Right atrium auricular region (tissue), 2 donors: ENCODE measurements at regions not wholly inside any gene's neighbourhood (a gene's known extent, or its start where the extent isn't known, plus 50 kb on each side); places are given as distances from the start of the nearest gene placed in this dataset.

ENCODE experiments used
- DNase-seq: peaks from one replicate; pipeline ENCODE4 v3.0.0-alpha.2; 2019; ENCODE audit warnings: low spot score
- H3K27ac ChIP-seq, 2 donors: fragments of 200-600 bp; sonication (generic); 1 replicate in 1 of 2; 2 replicates in 1 of 2; pipeline ENCODE4 v1.5.1; 2016 to 2019
- H3K27me3 ChIP-seq, 2 donors: fragments of 200-600 bp; sonication (generic); one replicate each; pipeline versions ENCODE4 v1.5.1 to v1.6.0; 2017 to 2019
- H3K36me3 ChIP-seq: fragments of 200-600 bp; sonication (generic); one replicate; pipeline ENCODE4 v1.5.1; 2016
- H3K4me1 ChIP-seq, 2 donors: fragments of 200-600 bp; sonication (generic); one replicate each; pipeline versions ENCODE4 v1.5.1 to v1.6.0; 2017 to 2019
- H3K4me3 ChIP-seq, 2 donors: fragments of 200-600 bp; sonication (generic); 1 replicate in 1 of 2; 2 replicates in 1 of 2; pipeline ENCODE4 v1.5.1; 2017 to 2019; ENCODE audit warnings: mild to moderate bottlenecking in 1 of 2, moderate library complexity in 1 of 2
- H3K9me3 ChIP-seq, 2 donors: fragments of 200-600 bp; sonication (generic); one replicate each; pipeline ENCODE4 v1.5.1; 2019
- TF ChIP-seq, protein P1 (sequence below), 2 donors: fragments of 200-600 bp; sonication (generic); IDR thresholded peaks; one replicate each; pipeline ENCODE4 v1.5.1; 2019; ENCODE audit warnings: antibody characterized with exemption in 2 of 2

- no peak overlapping the region for H3K4me3 ChIP-seq
- no peaks in the 10 kb centered on the region for H3K27me3 ChIP-seq
Measured at GRCh38 chr4:180832073-180832472, 1411.1 kb upstream of the TENM3 start.

DNA sequence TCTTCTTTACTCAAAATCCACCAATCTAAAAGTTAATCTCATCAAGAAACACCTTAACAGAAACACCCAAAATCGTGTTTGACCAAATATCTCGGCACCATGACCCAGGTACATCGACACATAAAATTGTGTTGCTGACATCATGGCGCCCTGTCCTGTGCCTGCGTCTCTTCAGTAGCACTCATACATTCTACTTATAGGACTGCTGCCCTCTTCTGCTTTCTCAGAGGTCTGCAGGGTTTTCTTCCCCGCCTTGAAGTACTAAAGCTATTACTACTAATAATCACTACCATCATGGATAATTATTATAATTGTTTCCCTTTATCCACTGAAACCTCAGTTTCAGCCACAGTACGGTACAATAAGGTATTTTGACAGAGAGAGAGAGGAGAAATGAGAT, 1403.1 kb upstream of the TENM3 start:
- Histone ChIP-seq H3K27me3 (no peaks in the 10 kb centered on the region), H3K27ac (no peak overlapping the region), H3K4me3 (no peak overlapping the region), H3K36me3 (no peaks in the 10 kb centered on the region), H3K9me3 (no peaks in the 10 kb centered on the region), H3K4me1 (no peaks in the 10 kb centered on the region)
- no peak for DNase-seq
- TF ChIP-seq, protein P1, sequence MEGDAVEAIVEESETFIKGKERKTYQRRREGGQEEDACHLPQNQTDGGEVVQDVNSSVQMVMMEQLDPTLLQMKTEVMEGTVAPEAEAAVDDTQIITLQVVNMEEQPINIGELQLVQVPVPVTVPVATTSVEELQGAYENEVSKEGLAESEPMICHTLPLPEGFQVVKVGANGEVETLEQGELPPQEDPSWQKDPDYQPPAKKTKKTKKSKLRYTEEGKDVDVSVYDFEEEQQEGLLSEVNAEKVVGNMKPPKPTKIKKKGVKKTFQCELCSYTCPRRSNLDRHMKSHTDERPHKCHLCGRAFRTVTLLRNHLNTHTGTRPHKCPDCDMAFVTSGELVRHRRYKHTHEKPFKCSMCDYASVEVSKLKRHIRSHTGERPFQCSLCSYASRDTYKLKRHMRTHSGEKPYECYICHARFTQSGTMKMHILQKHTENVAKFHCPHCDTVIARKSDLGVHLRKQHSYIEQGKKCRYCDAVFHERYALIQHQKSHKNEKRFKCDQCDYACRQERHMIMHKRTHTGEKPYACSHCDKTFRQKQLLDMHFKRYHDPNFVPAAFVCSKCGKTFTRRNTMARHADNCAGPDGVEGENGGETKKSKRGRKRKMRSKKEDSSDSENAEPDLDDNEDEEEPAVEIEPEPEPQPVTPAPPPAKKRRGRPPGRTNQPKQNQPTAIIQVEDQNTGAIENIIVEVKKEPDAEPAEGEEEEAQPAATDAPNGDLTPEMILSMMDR (IDR thresholded peaks at IDR 0.05): no peak

More at GRCh38 chr4:180832073-180832472, 1411.1 kb upstream of the TENM3 start:
- Histone ChIP-seq H3K36me3 (no peaks in the 10 kb centered on the region), H3K9me3 (no peaks in the 10 kb centered on the region), H3K4me1 (no peaks in the 10 kb centered on the region), H3K27ac (no peak overlapping the region)
- TF ChIP-seq, protein P1 (IDR thresholded peaks at IDR 0.05): no peak
- no peak for DNase-seq

GRCh38 chr4:180850318-180850940, 1392.8 kb upstream of the TENM3 start:
- no peak for DNase-seq
- no peak overlapping the region for H3K27ac ChIP-seq
- no peaks in the 10 kb centered on the region for H3K36me3 ChIP-seq
- H3K4me3 ChIP-seq: no peak overlapping the region
- H3K27me3 ChIP-seq: no peaks in the 10 kb centered on the region
- no peaks in the 10 kb centered on the region for H3K9me3 ChIP-seq
- TF ChIP-seq, protein P1 (IDR thresholded peaks at IDR 0.05): no peak
- no peaks in the 10 kb centered on the region for H3K4me1 ChIP-seq

DNA sequence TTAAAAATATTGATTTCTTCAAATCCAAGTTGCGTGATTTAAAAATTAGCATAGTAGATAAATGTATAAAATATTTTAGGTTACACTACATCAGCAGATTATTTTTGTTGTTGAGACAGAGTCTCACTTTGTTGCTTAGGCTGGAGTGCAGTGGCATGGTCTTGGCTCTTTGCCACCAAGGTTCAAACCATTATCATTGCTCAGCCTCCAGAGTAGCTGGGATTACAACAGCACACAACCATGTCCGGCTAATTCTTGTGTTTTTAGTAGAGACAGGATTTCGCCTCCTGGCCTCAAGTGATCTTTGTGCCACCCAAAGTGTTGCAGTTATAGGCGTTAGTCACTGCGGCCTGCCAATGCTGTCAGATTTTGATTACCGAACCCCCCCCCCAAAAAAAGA, 1390.5 kb upstream of the TENM3 start:
- Histone ChIP-seq H3K4me1 (no peaks in the 10 kb centered on the region), H3K36me3 (no peaks in the 10 kb centered on the region), H3K27me3 (no peaks in the 10 kb centered on the region), H3K27ac (no peak overlapping the region), H3K9me3 (peaks cover 0 to 4% of the 10 kb centered on the region in 2 donors), H3K4me3 (no peak overlapping the region)
- TF ChIP-seq, protein P1 (IDR thresholded peaks at IDR 0.05): no peak
- no peak for DNase-seq

- Histone ChIP-seq H3K4me1 (no peaks in the 10 kb centered on the region), H3K9me3 (peaks cover 0 to 4% of the 10 kb centered on the region in 2 donors), H3K36me3 (no peaks in the 10 kb centered on the region), H3K4me3 (no peak overlapping the region), H3K27ac (no peak overlapping the region), H3K27me3 (no peaks in the 10 kb centered on the region)
- no peak for DNase-seq
- TF ChIP-seq, protein P1 (IDR thresholded peaks at IDR 0.05): no peak
Measured at GRCh38 chr4:180855184-180855583, 1388.0 kb upstream of the TENM3 start.
